Hepatic stellate cell (primary cell): ENCODE measurements at regions not wholly inside any gene's neighbourhood (a gene's known extent, or its start where the extent isn't known, plus 50 kb on each side); places are given as distances from the start of the nearest gene placed in this dataset.
"Not testable (repeated sequence)": the region's sequence is repeated elsewhere in the genome, so short reads cannot be mapped to it uniquely, and the experiment has no call there.

Experiments used
- DNase-seq: peaks from one replicate; pipeline ENCODE4 v3.0.0; 2011; ENCODE audit warnings: low spot score

- no peak for DNase-seq
Measured at GRCh38 chr11:28820296-28820989, 712.3 kb downstream of the METTL15 start.

DNA sequence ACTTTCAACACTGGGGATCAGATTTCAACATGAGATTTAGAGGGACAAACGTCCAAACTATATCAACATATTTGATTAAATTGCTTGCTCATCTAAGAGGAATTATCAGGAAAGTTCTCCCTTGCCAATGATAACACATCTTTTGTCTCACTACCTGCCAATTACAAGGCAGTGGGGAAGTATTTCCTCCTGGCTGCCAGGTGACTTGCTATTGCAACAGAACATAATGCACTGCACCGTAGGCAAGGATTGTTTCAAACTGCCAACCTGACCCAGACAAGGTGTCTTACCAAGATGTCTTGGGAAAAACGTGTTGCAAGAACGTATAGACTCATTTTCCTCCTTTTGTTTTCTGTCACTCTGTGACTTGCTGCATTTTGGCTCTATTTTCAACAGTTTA is 711.6 kb downstream of the METTL15 start:
- no peak for DNase-seq

GRCh38 chr11:28815110-28815509 is 706.9 kb downstream of the METTL15 start:
- no peak for DNase-seq

DNA sequence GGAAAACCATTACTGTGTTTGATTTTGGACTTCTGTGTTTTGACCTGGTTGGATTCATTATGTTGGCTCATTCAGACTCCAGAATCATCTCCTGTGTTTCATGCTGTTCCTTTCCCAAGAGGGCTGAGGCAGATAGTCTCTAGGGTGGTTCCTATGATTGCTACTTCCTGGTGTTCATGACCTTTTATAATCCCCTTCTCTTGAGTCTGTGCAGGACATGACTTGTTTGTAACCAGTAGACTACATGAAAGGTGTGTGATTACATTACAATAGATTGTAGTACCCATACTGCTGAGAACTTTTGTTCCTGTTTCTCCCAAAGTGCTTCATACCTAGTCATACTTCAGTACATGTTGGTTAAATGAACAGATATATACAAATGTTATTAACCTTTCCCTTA is 700.6 kb downstream of the METTL15 start:
- DNase-seq: no peak

DNA sequence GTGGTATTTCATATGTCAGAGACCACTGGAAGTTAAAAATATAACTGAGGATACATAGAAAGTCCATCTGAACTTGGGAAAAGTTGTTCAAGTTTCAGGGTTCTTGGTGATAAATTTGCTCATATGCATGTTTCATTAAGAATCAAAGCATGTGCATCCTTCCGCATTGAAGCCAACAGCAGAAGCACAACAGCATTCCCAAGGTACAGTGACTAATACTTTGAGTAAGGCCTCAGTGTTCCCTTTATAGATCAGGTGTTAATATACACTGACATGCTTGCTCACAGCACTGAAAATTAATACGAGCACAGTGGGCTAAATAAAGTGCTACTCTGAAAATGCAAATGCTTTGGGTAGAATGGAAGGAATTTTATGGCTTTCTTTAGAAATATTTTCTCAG is 691.1 kb downstream of the METTL15 start:
- no peak for DNase-seq

- no peak for DNase-seq
Measured at GRCh38 chr11:28798286-28798685, 690.1 kb downstream of the METTL15 start.

- no peak for DNase-seq
Measured at GRCh38 chr11:28797536-28797935, 689.3 kb downstream of the METTL15 start.

DNA sequence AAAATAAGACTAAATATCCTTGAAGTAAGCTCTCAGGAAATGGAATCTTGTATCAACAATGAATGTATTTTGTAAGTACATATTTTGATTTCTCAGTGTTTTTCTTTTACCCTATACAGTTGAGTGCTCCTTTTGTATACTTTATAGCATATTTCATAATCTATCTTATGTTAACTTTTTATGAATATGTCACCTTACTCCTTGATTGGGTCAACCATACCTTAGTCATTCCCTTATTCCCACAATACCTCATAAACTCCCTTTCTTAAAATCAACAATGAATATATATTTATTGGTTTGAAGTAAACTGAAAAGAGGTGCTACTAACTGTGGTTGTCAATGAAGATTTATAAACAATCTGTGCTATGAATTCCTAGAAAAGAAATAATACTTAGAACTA is 686.2 kb downstream of the METTL15 start:
- DNase-seq: no peak

DNA sequence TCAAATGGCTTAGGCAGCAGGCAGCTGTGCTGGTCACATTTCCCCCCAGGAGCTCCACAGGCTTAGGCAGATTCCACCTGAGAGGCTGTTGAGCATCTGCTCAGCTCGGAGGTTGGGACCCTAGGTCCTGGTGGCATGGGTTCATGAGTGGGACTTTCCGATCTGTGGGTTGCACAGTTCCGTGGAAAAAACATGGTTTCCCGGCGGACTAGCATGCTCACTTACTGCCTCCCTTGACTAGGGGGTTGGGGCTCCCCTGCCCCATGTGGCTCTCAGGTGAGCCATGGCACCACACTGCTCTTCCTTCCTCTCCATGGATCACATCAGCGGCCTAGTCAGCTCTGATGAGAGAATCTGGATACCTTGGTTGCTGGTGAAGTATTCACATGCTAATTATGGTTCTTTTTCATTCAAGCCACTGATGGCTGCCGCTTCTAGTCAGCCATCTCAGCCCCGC is 685.1 kb downstream of the METTL15 start:
- no peak for DNase-seq

- no peak for DNase-seq
Measured at GRCh38 chr11:28792856-28793255, 684.7 kb downstream of the METTL15 start.

- not testable (repeated sequence) for DNase-seq
Measured at GRCh38 chr11:28787897-28788296, 679.7 kb downstream of the METTL15 start.

- no peak for DNase-seq
Measured at GRCh38 chr11:28777126-28777525, 668.9 kb downstream of the METTL15 start.

GRCh38 chr11:28773606-28774005 is 665.4 kb downstream of the METTL15 start:
- DNase-seq: no peak

GRCh38 chr11:28770806-28771205 is 662.6 kb downstream of the METTL15 start:
- DNase-seq: no peak

DNA sequence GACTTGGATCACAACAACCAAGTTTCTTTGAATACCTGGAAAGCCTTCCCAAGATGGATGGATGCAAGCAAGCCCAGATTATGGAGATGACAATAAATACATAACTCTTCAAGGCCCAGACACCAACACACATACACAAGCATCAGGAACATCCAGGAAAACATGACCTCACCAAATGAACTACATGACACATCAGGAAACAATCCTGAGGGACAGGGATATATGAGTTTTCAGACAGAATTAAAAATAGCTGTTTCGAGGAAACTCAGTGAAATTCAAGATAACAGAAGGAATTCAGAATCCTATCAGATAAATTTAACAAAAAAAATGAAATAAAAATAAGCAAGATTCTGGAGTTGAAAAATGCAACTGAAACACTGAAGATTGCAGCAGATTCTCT is 659.4 kb downstream of the METTL15 start:
- peak; percentile 21 for DNase-seq

DNA sequence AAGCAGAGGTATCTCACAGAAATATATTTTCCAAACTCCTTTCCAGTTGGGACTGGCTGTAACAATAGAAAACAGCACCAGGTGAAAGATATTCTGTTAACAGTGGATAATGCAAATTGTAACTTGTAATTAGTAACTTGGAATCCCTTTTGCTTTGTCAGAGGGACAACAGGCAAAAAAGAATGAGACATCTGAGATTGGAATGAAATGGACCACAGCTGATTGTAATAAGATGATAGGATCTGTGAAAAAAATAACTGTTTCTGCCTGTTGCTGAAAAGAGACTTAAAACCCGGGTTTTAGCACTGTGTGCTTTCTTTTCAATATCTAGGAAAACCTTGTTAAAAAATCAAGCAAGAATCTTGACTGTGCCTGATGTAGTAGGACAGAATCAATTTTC is 655.7 kb downstream of the METTL15 start:
- DNase-seq: no peak

DNA sequence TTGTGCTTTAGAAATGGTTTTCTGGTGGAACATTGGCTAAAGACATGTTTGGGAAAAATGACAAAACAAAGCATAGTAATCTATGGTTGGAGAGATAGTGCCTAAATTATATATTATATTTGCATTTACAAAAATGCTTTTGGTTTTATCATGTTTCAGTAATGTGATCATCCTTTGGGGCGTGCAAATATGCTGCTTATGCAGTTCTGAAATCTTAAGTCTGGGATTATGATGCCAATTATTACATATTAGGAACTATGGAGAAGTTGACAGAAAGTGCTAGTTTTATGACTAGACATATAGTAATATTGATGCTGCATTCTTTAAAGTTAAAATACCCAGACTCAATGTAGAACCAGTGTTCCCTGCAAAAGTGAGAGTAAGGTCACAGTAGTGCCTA is 655.0 kb downstream of the METTL15 start:
- no peak for DNase-seq

- no peak for DNase-seq
Measured at GRCh38 chr11:28760676-28761390, 652.6 kb downstream of the METTL15 start.

GRCh38 chr11:28759311-28759710 is 651.1 kb downstream of the METTL15 start:
- DNase-seq: no peak

DNA sequence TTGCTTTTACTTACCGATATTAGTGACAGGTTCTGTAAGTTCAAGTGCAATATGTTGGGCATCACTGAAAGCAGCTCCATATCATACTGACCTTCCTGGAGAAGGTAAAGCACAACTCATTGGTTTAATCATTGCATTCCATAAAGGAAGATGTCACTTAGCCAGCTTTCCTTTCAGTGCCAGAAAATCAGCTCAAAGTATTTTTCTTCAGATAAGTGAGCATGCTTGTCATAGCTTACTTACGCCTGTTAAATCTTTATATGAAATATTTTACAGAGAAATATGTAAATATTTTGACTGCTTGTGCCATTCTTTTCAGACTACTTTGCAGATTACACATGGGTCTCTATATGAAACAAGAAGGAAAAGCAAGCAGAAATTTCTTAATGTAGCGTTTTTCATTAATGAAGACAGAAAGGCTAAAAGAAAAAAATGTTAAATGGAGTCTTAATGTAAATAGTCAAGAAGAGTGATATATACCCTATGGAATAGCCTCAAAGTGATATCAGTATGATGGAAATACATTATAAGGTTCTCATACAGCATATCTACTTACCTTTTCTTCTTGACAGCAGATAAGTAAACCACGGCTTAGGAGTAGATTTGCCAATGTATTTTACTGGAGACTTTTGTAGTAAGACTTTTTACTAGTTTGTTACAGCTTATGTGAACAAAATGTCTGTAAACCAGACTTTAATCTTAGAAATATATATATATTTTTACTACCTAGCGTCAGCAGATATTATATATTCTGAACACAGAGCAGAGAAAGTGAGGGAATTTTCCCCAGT is 649.7 kb downstream of the METTL15 start:
- peak; percentile 40 for DNase-seq

- peak; percentile 23 for DNase-seq
Measured at GRCh38 chr11:28756977-28757376, 648.8 kb downstream of the METTL15 start.

GRCh38 chr11:28743061-28743550 is 634.9 kb downstream of the METTL15 start:
- no peak for DNase-seq
